GM18868 (cell line): ENCODE measurements at regions not wholly inside any gene's neighbourhood (a gene's known extent, or its start where the extent isn't known, plus 50 kb on each side); places are given as distances from the start of the nearest gene placed in this dataset.

Source experiments
- ATAC-seq: cut with Tn5 transposase; IDR thresholded peaks from one replicate; pipeline ENCODE4 v1.9.1; 2021; ENCODE audit warnings: mild to moderate bottlenecking, moderate library complexity; ENCODE audit not compliant: unreplicated experiment

DNA sequence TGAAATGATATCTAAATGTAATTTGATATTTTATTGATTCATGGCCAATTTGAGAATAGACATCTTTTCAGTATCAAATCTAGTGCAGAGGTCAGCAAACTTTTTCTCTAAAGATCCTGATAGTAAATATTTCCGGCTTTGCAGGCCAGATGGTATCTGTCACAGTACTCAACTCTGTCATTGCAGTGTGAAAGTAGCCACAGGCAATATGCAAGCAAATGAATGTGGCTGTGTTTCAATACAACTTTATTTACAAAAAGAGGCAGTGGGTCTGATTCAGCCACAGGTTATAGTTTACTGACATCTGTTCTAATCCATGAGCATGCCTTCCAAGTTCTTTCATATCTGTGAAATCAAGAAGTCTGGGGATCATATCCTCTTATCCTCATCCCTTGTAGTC lies 221.2 kb downstream of the PRDM2 start:
- no peak for ATAC-seq

DNA sequence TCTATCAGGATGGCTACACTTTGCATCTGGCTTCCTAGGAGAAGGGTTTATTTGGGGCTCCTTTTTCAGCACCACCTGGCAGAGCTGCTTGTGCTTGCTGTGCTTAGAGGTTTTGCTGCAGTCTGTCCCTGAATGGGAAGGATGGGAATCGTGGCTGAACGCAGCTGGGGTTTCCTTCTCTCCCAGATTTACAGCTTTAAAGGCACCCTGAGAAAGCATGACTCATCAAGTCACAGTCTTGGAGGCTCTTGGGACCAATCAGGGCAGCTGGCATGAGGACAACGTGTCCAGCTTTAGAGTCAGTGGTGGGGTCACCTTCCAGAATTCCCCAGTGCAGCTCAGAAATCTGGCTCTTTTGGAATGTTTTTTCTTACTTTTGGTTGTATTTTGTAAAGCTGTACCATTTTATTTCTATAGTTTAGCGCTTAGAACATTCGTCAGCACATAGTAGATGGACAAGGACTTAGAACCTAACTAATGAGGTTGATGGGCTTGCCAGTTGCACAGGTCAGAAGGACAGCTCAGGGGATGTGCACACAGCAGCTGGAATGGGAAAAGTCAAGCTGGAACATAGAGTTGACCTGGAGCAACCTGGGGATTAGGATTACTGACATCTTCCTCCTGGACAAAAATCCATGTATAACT lies 222.6 kb downstream of the PRDM2 start:
- no peak for ATAC-seq

- no peak for ATAC-seq
These were observed 226.6 kb downstream of the PRDM2 start for GRCh38 chr1:13926556-13926955.

- ATAC-seq, result no peak
These were observed 227.7 kb downstream of the PRDM2 start for GRCh38 chr1:13927736-13928135.

- no peak for ATAC-seq
These were observed 229.3 kb downstream of the PRDM2 start for GRCh38 chr1:13929313-13929712.

DNA sequence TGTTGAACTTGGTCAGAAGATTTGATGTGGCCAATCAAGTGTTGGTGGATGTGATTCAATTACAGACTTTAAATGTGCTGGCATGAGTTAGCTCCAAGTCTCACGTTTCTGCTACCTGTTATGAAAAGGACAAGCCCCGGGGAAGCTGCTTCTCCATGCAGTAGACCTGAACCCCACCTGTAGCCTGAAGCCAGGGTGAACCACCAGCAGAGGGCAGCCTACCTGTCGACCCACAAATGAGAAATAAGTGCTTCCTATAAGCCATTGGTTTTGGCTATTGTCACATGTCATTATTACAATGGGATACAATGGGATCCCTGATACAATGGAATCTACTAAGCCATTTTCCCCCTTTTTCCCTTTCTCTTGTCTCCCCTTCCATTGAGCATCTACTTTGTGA lies 230.2 kb downstream of the PRDM2 start:
- no peak for ATAC-seq

GRCh38 chr1:13931226-13931625 lies 231.2 kb downstream of the PRDM2 start:
- ATAC-seq, result no peak

GRCh38 chr1:13935336-13935735 lies 235.3 kb downstream of the PRDM2 start:
- ATAC-seq, result no peak

DNA sequence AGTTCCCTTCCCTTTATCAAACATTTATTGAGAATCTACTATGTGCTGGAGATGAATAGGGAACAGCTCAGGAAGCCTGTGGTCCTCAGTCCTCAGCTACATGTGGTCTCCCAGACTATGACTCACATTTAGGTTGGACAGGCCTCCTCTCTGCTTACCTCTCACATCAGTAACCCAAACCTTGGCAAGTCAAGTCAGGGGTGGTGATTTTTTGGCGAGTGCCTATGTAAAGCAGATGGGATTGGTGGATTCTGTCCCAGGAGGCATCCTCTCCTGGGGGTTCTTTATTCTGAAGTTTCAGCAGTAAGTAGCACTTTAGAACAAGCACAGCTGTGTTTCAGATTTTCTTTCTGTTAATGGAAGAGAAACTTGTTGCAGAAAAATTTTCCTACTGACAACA lies 241.3 kb downstream of the PRDM2 start:
- no peak for ATAC-seq

DNA sequence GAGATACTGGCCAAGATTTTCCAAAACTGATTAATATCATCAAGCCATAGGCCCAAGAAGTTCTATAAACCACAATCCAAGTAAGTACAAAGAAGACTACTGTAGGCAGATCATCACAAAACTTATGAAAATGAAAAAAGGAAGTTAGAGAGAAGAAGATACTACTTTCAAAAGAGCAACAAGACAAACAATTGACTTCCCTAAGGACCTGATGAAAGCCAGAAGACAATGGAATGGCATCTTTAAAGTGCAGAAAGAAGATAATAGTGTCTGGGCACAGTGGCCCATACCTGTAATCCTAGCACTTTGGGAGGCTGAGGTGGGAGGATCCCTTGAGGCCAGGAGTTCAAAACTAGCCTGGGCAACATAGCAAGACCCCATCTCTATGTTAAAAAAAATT lies 243.1 kb downstream of the PRDM2 start:
- ATAC-seq, result no peak

DNA sequence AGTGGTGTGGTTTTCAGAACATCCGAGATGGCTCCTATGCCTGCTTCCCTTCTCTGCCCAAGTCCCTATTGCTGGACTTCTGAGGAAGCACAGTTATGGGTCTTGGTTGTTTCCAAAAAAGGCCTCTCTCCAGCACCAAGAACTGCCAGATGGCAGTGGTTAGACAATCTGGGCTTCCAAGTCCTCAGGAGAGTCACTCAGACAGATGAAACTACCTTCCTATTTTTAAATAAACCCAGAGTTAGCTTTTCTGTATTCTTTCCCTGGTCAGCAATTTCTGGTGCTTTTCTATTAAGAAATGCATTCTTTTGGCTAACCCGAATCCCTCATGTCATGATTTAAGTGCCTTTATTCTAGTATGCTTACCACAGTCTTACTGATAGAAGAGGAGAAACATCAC lies 245.9 kb downstream of the PRDM2 start:
- ATAC-seq, result no peak

DNA sequence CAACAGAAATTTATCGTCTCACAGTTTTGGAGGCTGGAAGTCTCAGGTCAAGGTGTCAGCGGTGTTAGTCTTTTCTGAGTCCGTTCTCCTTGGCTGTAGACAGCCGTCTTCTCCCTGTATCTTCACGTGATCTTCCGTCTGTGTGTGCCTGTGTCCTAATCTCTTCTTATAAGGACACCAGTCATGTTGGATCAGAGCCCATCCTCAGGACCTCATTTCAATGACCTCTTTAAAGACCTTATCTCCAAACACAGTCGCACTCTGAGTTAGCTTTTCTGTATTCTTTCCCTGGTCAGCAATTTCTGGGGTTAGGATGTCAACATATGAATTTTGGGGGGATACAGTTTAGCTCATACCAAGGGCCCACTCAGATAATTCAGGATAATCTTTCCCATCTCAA lies 247.7 kb downstream of the PRDM2 start:
- ATAC-seq, result no peak

GRCh38 chr1:13948396-13948795 lies 248.4 kb downstream of the PRDM2 start:
- no peak for ATAC-seq

- no peak for ATAC-seq
These were observed 249.0 kb downstream of the PRDM2 start for GRCh38 chr1:13948888-13949391.

DNA sequence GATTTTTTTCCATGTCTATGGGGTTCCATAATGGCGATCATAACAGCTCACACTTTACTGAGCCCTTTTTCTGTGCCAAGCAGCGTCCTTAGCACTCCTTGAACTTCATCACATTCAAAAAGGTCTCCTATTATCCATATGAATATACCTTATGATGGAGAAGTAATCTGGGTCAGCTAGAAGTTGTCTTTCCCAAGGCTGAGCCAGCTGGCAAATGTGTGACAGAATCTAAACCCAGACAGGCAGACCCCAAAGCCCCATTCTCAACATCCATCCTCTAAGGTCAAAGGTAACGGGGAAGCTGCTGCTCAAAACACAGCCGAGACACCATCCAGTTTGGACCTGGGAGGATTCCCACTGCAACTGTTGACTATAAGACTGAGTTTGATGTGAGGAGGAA lies 249.6 kb downstream of the PRDM2 start:
- no peak for ATAC-seq

DNA sequence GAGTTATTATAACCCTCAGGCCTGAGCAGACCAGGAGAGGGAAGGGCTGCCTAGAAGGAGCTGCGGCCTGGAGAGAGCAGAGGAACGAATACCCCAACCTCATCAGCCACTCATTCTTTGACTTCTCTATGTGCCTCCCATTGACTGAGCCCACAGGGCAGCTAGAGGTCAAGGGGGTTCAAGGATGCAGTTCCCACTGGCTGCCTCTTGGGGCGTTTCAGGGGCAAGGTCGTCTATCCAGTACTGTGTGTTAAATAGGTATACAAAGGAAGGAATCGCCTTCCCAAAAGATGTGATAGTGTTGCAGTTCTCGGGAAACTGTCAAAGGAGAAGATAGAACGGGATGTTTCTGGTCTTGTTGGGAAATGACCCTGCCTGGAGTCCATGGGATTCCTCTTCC lies 250.6 kb downstream of the PRDM2 start:
- no peak for ATAC-seq

DNA sequence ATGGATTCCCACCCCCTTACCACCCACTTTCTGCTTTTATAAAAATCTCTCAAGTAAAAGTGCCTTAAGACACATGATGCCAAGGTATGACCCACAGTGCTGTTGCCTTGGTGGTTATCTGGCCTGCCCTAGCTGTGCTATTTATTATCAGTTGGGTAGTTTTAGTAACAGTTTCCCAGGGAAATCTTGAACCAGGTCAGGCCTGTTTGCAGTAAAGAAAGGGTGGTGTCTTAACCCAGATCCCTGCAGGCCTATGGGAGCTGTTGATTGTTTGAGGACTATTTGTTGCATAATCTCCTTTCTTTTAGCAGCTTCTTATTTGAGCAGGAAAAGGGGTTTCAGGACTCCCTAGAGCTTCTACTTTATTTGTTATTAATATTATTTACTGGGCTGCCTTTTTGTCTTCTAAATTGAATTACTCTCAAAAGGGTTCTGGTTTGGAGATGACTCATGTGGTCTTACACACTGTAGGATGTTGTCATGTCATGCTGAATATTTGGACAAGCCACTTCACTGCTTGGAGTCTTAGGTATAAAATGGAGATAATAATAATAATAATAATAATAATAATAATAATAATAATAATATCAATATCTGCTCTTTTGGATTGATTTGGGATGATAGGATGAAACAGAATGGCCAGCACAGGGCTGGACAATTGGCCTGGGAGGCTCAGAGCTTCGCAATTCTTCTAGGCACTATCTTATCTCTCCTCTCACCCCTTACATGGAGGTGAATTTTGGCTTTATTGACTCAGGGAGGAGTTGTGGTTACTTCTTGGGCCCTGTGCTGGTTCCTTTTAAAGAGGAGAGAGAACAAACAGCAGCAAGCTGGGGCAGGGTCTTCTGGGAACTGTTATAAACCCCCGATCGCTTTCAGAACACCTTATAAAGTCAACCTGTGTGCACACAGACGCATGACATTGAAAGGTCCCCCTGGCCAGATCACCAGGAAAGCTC lies 252.1 kb downstream of the PRDM2 start:
- no peak for ATAC-seq

GRCh38 chr1:13952985-13953384 lies 253.0 kb downstream of the PRDM2 start:
- no peak for ATAC-seq

DNA sequence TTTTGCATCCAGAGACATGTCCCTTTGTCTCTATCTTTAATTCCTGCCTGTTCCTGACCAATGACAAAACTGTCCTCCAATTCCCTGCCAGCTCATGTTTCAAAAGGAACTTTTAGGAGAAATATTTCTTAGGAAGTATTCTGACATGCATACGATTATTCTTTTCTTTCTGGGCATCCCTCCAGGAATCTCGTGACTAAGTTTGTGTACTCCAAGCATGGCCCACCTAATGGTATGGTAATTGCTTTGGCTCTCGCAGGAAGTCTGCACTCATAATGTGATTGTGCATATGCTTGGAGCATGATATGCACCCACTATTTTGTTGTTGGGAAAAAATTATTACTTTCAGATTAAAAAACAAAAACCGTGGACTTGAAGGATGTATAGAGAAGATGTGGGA lies 256.4 kb downstream of the PRDM2 start:
- ATAC-seq, result no peak

- ATAC-seq, result no peak
These were observed 260.5 kb downstream of the PRDM2 start for GRCh38 chr1:13960375-13960987.

DNA sequence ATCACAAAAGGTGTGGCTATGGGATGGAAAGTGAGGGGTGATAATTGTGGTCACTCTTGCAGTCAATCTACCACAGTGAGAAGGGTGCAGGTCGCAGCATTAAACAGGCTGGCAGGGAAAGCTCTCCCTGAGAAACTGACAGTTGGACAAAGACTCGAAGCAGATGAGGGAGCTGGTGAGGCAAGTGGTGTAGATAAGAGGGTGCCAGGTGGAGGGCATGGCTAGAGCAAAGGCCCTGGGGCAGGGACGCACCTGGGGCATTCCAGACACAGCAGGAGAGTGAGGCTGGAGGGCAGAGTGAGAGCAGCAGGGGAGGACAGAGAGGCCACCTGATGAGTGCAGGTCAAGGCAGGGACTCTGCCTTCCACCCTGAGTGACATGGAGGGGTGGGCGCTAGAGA lies 264.8 kb downstream of the PRDM2 start:
- ATAC-seq, result no peak
